ENCODE measurements at regions not wholly inside any gene's neighbourhood (a gene's known extent, or its start where the extent isn't known, plus 50 kb on each side); places are given as distances from the start of the nearest gene placed in this dataset.

GRCh38 chr4:133598779-133599178, 449.7 kb downstream of the PCDH10 start:
- Histone ChIP-seq H3K27me3 (no peaks in the 10 kb centered on the region), H3K27ac (no peak overlapping the region), H3K4me1 (no peaks in the 10 kb centered on the region), H3K36me3 (no peaks in the 10 kb centered on the region), H3K4me3 (no peak overlapping the region), H3K9me3 (no peaks in the 10 kb centered on the region)
- ATAC-seq (no peak), DNase-seq (no peak)
- intact Hi-C loops (cut with DNase I), result no loop called here
- TF ChIP-seq POLR2A (IDR thresholded peaks at IDR 0.05) (no peak), CTCF (IDR thresholded peaks at IDR 0.05) (no peak)
- 12 to 27% (median 15%) methylated on average over 6 of the region's 6 CpGs for WGBS, 4 donors

GRCh38 chr4:133597251-133597650, 448.2 kb downstream of the PCDH10 start:
- H3K4me1 ChIP-seq, result no peaks in the 10 kb centered on the region
- no peak overlapping the region for H3K4me3 ChIP-seq
- intact Hi-C loops (cut with DNase I), result no loop called here
- 90 to 99% (median 96%) methylated on average over 1 of the region's 1 CpG for WGBS, 4 donors
- no peaks in the 10 kb centered on the region for H3K27me3 ChIP-seq
- DNase-seq (no peak), ATAC-seq (no peak)
- H3K27ac ChIP-seq, result no peak overlapping the region
- H3K36me3 ChIP-seq, result no peaks in the 10 kb centered on the region
- no peak for TF ChIP-seq CTCF (IDR thresholded peaks at IDR 0.05)
- no peaks in the 10 kb centered on the region for H3K9me3 ChIP-seq

GRCh38 chr4:133596459-133596858, 447.4 kb downstream of the PCDH10 start:
- TF ChIP-seq POLR2A (IDR thresholded peaks at IDR 0.05) (no peak), CTCF (IDR thresholded peaks at IDR 0.05) (no peak)
- H3K4me1 ChIP-seq, result no peaks in the 10 kb centered on the region
- no peaks in the 10 kb centered on the region for H3K27me3 ChIP-seq
- H3K9me3 ChIP-seq, result no peaks in the 10 kb centered on the region
- no peak for DNase-seq
- H3K27ac ChIP-seq, result no peak overlapping the region
- intact Hi-C loops (cut with DNase I), result no loop called here
- WGBS, 4 donors, result 42 to 61% (median 54%) methylated on average over 3 of the region's 3 CpGs
- no peaks in the 10 kb centered on the region for H3K36me3 ChIP-seq
- H3K4me3 ChIP-seq, result no peak overlapping the region
- no peak for ATAC-seq

- WGBS, 4 donors, result 79 to 86% (median 82%) methylated on average over 4 of the region's 4 CpGs
Measured at GRCh38 chr4:133594390-133595207, 445.5 kb downstream of the PCDH10 start.

More at GRCh38 chr4:133594390-133595207, 445.5 kb downstream of the PCDH10 start:
- DNase-seq (no peak), ATAC-seq (no peak)
- no peak overlapping the region for H3K4me3 ChIP-seq
- no peaks in the 10 kb centered on the region for H3K27me3 ChIP-seq
- H3K4me1 ChIP-seq, result no peaks in the 10 kb centered on the region
- H3K27ac ChIP-seq, result no peak overlapping the region
- TF ChIP-seq POLR2A (IDR thresholded peaks at IDR 0.05) (no peak), CTCF (IDR thresholded peaks at IDR 0.05) (no peak)
- intact Hi-C loops (cut with DNase I), result no loop called here
- no peaks in the 10 kb centered on the region for H3K36me3 ChIP-seq
- no peaks in the 10 kb centered on the region for H3K9me3 ChIP-seq
